ENCODE measurements at regions not wholly inside any gene's neighbourhood (a gene's known extent, or its start where the extent isn't known, plus 50 kb on each side); places are given as distances from the start of the nearest gene placed in this dataset.
"Not testable (repeated sequence)": the region's sequence is repeated elsewhere in the genome, so short reads cannot be mapped to it uniquely, and the experiment has no call there.

DNA sequence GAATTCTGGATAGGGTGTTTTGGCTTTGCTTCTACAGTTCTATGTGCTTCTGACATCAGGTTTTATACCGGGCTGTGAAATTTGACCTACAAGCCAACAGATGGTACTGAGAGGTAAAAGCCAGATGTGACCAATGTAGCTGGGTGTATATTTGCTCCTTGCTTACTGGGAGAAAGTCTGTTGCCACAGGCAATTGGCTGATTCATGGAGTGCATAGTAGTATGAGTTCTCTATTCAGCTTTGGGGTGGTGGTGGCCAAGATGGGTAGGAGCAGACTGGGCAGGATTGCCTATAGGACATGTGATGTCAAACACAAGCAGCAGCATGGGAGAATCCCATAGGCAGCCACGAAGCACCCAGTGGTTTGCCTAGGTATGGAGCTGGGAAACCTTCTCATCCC, 1827.0 kb downstream of the C4orf33 start:
- no peak for DNase-seq

DNA sequence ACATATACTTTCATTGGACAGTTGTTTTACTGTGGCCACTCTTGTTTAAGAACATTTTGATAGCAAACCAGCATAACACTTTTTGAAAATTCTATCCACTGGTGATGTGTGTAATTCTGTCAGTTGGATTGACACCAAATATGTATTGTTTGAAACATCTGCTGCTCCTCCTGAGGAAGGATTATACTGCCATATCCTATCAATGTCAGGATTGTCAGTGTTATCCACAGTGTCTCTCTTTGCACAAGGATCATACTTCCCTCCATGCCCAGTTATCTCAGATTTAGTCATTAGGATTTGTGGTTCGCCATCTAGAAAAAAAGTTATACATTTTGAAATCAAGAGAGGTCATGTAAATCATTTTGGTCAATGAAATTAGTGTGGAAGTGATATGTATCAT, 1859.6 kb downstream of the C4orf33 start:
- no peak for DNase-seq

DNA sequence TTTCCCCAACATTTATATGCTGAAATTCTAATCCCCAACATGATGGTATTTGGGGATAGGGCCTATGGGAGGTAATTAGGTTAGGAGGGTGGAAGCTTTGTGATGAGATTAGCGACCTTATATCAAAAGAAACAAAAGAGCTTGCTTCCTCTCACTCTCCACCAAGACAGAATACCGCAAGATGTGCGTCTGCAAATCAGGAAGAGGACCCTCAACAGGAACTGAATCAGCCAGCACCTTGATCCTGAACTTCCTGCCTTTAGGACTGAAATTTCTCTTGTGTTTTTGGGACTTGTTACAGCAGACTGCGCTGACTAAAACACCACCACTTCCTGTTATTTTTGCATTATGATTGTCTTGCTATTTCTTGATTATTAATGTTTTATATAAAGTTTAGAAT, 1889.4 kb downstream of the C4orf33 start:
- DNase-seq: no peak

DNA sequence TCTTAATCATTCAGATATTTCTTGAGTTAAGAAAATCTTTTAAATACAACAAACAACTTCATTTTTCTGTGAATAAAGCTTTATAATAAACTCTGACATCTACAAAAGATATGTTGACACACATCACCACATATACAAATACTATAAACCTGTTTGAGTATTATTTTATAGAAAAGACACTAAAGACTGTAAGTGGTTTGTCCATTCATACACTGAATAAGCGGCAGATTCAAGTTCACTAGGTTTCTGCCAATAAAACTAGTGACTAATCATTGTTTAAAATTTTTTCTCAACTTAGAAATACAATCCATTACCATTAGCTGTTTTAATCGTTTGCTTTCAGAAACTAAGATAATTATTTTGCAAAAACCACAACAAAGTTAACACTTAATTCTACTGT, 1900.0 kb downstream of the C4orf33 start:
- DNase-seq: no peak

DNA sequence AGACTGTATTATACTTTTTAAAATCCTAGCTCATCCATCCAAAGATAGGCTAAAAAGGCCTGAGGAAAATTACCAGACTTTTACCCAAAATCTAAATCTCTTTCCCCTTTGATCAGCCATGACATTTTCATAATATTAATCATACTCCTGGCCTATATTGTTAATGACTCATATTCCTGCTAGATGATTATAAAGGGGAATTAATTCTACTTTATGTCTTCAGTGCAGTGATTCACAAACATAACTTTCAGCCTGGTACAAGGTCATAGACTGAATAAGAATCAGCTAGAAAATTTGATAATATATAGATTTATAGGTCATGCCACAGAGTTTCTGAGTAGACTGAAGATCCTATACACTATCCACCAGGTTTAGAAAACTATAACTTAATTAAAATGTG, 1905.4 kb downstream of the C4orf33 start:
- no peak for DNase-seq

DNA sequence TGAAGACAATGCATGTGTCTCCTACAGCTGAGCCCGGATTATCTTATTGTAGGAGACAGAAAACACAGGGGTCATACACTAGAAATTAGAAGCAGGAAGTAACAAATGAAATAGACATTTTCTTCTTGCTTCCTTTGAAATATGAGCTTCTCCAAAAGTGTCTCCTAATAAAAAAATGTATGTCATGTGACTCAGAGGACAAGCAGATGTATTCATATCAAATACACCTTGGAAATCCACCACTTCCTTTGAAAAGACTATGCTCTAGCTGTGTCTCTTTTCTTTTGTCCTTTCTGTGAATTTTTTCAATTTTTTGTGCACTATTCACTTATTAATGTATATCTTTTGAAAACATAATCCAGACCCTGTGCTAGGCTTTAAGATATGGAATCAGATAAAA, 1906.2 kb downstream of the C4orf33 start:
- no peak for DNase-seq

DNA sequence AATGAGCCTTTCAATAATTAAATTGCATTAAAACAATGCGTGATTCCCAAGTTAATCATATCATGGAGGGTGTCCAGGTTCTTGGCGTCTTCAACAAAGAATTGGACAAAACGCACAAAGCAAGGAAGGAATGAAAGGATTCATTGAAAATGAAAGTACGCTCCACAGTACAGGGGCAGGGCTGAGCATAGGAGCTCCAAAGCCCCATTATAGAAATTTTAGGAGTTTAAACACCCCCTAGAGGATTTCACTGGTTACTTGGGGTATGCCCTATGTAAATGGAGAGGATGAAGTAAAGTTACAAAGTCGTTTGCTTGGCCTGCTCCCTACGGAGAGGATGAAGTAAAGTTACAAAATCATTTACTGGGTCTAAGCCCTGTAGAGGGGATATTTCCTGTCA, 1910.4 kb downstream of the C4orf33 start:
- no peak for DNase-seq

DNA sequence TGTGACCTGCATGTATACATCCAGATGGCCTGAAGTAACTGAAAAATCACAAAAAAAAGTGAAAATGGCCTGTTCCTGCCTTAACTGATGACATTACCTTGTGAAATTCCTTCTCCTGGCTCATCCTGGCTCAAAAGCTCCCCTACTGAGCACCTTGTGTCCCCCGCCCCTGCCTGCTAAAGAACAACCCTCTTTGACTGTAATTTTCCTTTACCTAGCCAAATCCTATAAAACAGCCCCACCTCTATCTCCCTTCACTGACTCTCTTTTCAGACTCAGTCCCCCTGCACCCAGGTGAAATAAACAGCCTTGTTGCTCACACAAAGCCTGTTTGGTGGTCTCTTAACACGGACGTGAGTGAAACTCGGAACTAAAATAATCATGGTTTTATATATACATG, 1916.0 kb downstream of the C4orf33 start:
- not testable (repeated sequence) for DNase-seq

DNA sequence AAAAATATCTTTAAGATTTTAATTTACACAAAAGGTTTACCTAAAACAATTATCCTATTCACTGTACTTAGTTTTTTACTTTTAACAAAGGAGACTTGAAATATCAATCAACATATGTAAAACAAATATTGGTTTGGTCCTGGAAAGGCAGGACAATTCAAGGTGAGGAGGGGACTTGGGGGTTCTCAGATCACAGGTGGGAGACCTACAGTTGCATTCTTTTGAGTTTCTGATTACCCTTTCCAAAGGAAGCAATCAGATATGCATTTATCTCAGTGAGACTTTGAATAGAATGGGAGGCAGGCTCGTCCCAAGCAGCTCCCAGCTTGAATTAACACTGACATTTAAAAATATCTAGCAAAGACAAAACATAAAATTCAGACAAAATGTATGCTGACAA, 1917.3 kb downstream of the C4orf33 start:
- DNase-seq: no peak

DNA sequence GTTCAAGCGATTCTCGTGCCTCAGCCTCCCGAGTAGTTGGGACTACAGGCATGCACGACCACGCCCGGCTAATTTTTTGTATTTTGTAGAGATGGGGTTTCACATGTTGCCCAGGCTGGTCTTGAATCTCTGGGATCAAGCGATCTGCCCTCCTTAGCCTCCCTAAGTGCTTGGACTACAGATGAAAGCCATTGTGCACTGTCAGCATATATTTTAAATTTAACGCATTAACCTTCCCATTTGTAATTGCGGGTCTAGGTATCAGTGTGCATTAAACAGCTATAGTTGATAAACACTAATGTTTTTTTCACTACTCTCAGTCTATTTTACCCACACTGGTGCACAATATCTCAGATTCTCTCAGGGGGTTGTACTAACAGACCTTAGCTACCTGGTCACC, 1930.8 kb downstream of the C4orf33 start:
- DNase-seq: no peak

DNA sequence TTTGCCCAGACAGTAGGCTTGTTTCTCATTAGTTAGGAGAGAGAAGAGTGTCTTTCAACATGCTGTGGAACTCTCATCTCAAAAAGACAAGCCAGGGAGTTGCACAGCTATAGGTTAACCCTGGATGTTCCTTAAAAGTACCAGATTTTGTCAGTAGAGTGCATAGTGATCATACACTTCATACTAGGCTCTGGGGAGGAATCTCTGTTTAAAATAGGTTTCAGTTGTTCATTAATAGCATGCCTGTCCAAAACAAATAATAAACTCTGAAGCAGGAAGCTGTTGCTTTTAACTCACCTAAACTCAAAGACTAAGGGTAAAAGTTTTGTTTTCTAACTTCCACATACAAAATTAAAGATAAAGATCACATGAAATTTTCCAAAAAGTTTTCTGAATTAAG, 1948.4 kb downstream of the C4orf33 start:
- no peak for DNase-seq

DNA sequence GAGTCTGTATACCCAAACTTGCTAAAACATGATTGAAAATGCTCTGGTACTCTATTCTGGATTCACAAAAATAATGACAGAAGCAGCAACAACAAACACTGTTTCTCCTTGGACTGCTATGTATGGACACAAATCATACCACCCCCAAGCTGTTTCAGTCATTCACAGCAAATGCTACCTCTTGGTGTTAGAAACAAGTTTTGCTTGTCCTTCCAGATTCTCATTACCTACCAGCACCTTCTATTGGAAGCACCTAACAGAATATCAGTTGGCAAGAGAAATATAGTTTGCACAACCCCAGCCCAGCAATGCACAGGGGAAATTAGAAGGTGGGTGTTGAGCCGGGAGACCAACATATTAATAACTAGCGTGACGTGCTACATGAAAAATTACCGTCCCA, 1950.9 kb downstream of the C4orf33 start:
- no peak for DNase-seq

DNA sequence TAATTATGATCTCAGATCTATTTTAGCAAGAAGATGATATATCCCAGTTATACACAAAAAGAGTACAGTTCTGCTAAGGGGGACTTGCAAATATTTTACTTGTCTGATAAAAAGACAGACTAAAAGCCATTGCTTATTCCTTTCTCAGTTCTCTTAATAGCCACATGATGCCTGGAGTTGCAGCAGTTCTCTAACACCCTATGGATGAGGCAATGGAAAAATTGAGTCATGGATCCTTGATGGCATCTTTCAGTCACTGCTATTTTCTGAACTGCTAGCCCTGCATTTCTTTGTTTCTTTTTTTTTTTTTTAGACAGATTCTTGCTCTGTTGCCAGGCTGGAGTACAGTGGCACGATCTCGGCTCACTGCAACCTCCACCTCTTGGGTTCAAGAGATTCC, 1956.7 kb downstream of the C4orf33 start:
- DNase-seq: no peak

DNA sequence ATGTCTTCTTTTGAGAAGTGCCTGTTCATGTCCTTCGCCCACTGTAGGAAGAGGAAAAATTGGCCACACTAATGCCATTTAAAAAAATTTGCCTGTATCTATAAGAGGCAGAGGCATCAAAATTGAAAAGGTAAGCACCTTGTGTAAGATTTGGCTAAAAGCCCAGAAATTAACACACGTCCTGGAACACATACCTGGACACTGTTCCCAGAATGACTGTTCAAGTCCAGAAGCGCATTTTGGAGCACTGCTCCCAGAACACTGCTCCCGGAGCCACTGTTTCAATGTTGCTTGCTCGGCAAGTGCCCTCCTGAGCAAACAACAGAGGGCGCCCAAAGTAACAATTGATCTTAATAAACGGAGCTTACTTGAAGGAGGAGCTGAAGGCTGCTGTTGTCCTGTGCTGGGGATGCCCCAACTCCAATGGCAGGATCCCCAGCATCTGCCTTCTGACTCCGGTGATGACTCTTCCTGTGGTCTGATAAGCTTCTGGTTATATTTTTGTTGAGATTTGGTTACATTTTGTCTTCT, 1958.6 kb downstream of the C4orf33 start:
- no peak for DNase-seq

DNA sequence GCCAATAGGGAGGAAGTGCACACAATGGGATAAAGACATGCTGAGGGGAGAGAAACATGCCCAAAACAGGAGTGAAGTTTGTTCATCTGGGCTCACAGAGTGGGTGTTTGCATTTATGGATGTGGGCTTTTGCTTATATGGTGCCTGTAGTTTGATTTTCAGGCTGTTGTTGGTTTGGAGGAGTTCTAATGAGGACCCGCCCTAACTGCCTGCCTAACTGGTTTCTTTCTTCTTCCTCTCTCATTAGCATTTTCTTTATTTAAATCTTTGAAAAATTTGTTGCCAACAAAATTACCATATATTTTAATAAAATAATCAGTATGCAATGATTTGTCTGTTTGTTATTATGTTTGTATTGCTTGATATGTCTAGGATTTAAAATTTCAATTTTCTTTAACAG, 1965.8 kb downstream of the C4orf33 start:
- no peak for DNase-seq

DNA sequence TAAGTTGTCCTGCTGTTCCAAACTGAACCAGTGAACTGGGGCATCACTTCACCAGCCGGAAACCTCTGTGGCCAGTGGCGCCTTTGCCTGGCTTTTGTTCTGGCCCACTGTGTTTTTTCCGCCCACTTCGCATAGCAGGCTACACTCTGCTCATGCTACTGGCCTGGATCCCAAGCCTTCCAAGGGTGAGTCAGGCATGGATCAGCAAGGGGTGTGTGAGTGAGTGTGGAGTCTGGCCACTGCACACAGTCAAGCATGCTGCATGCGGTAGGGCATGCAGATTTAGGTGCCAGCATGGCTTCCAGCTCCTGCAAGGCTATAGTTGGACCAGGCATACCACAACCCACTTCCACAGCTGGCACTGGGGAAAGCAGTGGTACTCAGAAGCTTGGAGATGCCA, 1967.9 kb downstream of the C4orf33 start:
- no peak for DNase-seq

DNA sequence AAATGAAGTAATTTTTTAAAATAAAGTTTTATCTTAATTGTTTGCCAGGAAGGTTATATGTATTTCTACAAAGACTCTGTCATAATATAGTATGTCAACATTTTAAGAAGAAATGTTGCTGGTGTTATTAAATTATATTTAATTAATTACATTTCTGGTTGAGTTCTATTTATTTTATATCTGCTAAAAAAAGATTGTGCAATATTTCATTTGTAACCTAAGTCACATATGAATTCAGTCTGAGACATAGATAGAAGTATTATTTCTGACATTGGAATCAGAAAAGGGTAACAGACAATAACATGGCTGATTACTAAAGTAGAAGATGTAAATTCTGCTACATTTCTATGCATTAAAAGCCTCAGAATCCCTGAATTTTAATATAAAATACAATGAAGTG, 1985.1 kb downstream of the C4orf33 start:
- no peak for DNase-seq

DNA sequence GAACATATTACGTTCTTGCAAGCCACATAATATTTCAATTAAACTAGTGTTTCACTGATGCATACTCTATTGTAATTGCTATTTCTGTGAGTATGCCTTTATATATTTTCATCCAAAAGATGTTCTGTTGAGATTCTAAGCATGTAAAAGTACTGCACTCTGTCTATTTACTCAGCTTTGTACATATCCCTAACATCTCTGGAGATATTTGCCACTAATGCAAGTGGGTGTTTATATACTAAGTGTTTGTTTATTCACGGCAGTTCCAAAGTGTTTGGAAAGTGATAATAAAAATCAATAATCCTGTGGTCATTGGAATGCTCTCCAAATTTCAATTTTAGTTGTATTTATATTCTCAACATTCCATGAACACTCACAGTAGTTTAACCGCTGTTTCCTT, 1989.0 kb downstream of the C4orf33 start:
- no peak for DNase-seq

DNA sequence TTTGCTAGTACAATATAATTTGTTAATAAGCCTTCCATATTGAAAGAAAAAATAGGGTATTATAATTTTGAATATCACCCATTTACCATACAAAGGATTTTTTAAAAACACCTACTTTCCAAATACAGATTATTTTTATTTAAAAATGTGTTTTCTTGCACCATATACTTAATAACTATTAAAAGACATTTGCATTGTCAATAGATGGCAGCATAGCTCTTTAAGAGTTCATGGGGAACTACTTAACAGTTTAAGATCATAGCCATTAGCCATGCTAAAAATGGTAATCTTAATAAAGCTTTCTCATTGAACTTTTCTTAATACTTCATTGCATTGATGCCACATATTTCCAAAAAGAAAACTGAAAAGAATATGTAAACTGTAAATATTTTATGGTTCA, 1995.9 kb downstream of the C4orf33 start:
- DNase-seq: no peak

DNA sequence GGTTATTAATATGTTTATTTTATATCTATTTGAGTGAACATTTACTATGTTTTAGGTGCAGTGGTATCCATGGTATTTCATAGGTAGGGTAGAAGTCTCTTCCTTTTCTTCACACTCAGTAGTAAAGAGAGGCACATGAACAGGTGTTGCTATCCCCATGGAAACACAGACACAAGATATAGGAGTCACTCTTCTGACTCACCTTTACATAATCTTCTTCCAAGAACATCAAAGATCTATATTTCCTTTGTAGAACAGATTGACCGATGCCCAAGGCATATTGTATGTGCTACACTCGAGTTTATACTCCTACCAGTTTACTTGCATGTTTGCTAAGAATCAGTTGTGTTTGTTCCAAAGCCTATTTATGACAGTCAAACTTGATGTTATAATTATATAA, 1997.4 kb downstream of the C4orf33 start:
- DNase-seq: no peak

DNA sequence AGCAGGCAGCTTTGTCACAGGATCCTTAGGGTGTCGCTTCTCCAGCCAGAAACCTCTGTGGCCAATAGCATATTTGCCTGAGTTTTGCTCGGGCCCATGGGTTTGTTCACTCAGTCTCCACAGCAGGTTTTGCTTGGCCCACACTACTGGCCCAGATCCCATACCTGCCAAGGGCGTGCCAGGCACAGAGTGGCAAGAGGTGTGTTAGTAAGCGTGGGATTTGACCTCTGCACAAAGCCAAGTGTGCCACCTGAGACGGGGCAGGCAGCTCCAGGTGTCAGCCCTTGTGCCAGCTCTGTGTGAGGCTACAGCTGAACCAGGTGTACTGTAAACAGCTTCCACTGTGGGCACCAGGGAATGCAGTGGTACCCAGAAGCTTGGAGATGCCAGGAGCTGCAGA, 2003.0 kb downstream of the C4orf33 start:
- DNase-seq: no peak

DNA sequence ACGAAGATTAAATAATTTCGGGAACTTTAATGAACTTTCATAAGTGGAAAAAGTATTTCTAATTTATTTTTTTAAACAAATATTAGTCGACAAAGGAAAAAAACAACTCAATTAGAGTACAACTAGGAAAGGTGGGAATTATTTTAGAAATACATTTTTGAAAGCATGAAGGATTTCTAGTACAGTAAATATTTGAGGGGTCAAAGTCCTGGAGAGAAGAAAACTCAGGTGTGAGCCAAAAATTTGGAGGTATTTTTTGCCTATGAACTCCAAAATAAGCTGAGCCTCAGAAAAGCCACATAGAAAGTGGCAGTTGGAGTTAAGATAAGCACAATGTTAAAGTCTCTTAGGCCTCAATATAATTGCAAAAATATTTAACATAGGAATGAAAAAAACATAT, 2017.3 kb downstream of the C4orf33 start:
- DNase-seq: no peak

DNA sequence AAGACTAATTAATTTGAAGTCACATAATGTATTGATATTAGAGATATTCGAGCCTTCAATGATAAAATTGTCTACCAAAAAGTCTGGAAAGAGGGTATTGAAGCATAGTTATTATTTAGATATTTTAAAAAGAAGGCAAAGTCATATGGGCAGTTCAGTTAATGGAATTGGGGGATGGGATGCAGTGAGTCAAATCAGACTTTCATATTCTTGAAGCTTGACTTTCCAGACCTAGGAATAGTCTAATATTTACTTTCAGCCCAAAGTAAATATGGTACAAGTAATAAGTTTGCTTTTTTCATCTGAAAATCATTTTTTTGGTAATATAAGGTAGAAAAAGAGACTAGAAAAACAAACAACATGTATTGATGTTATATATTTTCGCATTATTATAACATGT, 2017.8 kb downstream of the C4orf33 start:
- DNase-seq: no peak

DNA sequence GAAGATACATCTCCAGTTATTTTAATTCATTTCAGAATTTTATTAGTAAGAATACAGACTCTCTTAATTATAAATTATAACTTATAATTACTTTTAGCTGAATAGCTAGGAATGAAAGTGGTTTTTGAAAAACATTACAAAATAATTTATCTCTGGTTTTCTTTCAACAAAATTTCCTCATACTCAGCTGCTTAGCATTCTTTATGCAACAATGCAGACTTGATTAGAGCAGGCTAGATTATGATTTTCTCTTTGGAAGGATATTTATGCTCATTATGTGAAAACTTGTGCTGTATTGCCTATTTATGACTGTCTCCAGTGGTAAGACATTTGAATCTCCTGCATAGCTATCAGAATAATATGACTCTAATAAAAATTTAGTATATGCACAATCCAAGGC, 2023.7 kb downstream of the C4orf33 start:
- DNase-seq: no peak

DNA sequence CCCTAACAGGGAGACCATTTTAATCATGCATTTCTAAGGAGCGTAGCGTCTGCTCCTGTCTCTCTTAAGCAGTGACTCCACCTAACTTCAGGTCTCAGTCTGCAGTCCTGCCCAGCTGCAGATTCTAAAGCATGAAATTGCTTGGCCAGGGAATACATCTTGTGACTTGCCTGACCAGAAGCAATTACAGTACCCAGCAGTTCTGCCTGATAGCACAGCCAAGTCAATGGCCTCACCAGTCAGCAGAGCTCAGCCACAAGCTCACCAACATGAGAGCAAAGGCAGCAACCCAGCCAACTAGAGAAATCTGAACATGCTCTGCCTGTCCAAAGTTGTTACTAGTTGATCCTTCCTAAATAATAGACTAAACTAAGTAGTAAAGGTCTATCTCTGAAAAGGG, 2011.9 kb upstream of the PCDH10 start:
- DNase-seq: no peak

DNA sequence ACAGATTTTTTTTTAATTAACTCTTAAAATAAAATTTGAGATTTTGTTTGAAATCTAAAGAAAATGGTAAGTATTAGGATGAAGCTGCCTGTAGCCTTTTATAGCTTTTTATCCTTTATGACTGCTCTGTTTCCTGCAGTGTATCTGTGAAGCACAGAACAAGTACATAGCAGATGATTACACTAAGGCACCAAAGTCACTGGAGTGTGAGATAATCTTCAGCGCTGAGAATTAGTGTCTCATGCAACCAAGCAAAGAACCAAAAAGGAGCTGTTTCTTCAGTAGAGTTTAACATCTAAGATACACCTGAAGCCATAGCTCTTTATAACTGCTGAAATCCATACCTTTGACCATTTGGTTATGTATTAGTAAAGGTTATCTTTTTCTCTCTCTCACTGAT, 1989.8 kb upstream of the PCDH10 start:
- DNase-seq: no peak

All from activated CD8-positive, alpha-beta memory T cell treated with anti-CD3 and anti-CD28 coated beads, Interleukin-2, amount 50 U/mL, for 4 hours (primary cell).